ENCODE measurements at regions not wholly inside any gene's neighbourhood (a gene's known extent, or its start where the extent isn't known, plus 50 kb on each side); places are given as distances from the start of the nearest gene placed in this dataset.

GRCh38 chr2:145854039-145854755 is 1334.3 kb upstream of the ZEB2 start:
- DNase-seq (ENCODE audit: low read depth, low spot score): no peak

GRCh38 chr2:145851730-145852129 is 1331.8 kb upstream of the ZEB2 start:
- no peak for DNase-seq (ENCODE audit: low read depth, low spot score)

- DNase-seq (ENCODE audit: low read depth, low spot score): no peak
Measured at GRCh38 chr2:145849466-145849865, 1329.5 kb upstream of the ZEB2 start.

- no peak for DNase-seq (ENCODE audit: low read depth, low spot score)
Measured at GRCh38 chr2:145846982-145847381, 1327.1 kb upstream of the ZEB2 start.

GRCh38 chr2:145845923-145846322 is 1326.0 kb upstream of the ZEB2 start:
- no peak for DNase-seq (ENCODE audit: low read depth, low spot score)

GRCh38 chr2:145845207-145845894 is 1325.4 kb upstream of the ZEB2 start:
- no peak for DNase-seq (ENCODE audit: low read depth, low spot score)

GRCh38 chr2:145841973-145842372 is 1322.1 kb upstream of the ZEB2 start:
- no peak for DNase-seq (ENCODE audit: low read depth, low spot score)

- DNase-seq (ENCODE audit: low read depth, low spot score): no peak
Measured at GRCh38 chr2:145836986-145837385, 1317.1 kb upstream of the ZEB2 start.

- no peak for DNase-seq (ENCODE audit: low read depth, low spot score)
Measured at GRCh38 chr2:145835665-145836064, 1315.7 kb upstream of the ZEB2 start.

- DNase-seq (ENCODE audit: low read depth, low spot score): no peak
Measured at GRCh38 chr2:145832681-145833080, 1312.8 kb upstream of the ZEB2 start.

GRCh38 chr2:145829931-145830330 is 1310.0 kb upstream of the ZEB2 start:
- no peak for DNase-seq (ENCODE audit: low read depth, low spot score)

GRCh38 chr2:145827235-145827634 is 1307.3 kb upstream of the ZEB2 start:
- DNase-seq (ENCODE audit: low read depth, low spot score): no peak

GRCh38 chr2:145824384-145824783 is 1304.5 kb upstream of the ZEB2 start:
- DNase-seq (ENCODE audit: low read depth, low spot score): no peak

GRCh38 chr2:145822892-145823534 is 1303.1 kb upstream of the ZEB2 start:
- no peak for DNase-seq (ENCODE audit: low read depth, low spot score)

GRCh38 chr2:145820651-145821050 is 1300.7 kb upstream of the ZEB2 start:
- no peak for DNase-seq (ENCODE audit: low read depth, low spot score)

GRCh38 chr2:145818890-145819504 is 1299.1 kb upstream of the ZEB2 start:
- DNase-seq (ENCODE audit: low read depth, low spot score): no peak

- no peak for DNase-seq (ENCODE audit: low read depth, low spot score)
Measured at GRCh38 chr2:145815933-145816332, 1296.0 kb upstream of the ZEB2 start.

GRCh38 chr2:145813481-145813880 is 1293.6 kb upstream of the ZEB2 start:
- DNase-seq (ENCODE audit: low read depth, low spot score): no peak

- no peak for DNase-seq (ENCODE audit: low read depth, low spot score)
Measured at GRCh38 chr2:145812165-145812554, 1292.2 kb upstream of the ZEB2 start.

- DNase-seq (ENCODE audit: low read depth, low spot score): no peak
Measured at GRCh38 chr2:145811276-145812164, 1291.6 kb upstream of the ZEB2 start.

- DNase-seq (ENCODE audit: low read depth, low spot score): no peak
Measured at GRCh38 chr2:145807968-145808367, 1288.0 kb upstream of the ZEB2 start.
